ENCODE measurements at regions not wholly inside any gene's neighbourhood (a gene's known extent, or its start where the extent isn't known, plus 50 kb on each side); places are given as distances from the start of the nearest gene placed in this dataset.

DNA sequence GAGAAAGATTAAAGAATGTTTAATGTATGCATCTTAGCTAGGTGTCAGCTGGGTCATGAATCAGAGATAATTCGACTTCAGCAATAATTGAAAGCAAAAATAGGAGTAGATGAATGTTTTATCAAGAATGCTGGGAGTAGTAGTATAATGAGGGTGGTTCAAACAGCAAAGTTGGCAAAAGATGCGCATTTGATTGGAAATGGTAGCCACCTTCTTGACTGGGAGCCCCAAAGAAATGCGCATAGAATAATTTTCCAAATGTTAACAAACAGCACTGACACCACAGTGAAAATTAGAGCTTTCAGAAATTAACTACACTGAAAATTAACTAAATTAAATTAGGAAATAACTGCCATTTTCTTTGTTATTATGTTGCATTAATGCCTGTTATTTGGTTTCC is 195.8 kb downstream of the TUSC7 start:
- Histone ChIP-seq H3K27ac (ENCODE audit: low read depth in 1 of 2, low read length in 2 of 2) (no peak overlapping the region), H3K9me3 (ENCODE audit: control insufficient read depth in 1 of 2, insufficient read depth in 1 of 2, low read length in 2 of 2) (no peaks in the 10 kb centered on the region), H3K36me3 (ENCODE audit: insufficient read depth, low read length) (no peaks in the 10 kb centered on the region), H3K27me3 (ENCODE audit: control insufficient read depth in 1 of 2, insufficient read depth in 2 of 2, low read length in 2 of 2) (no peaks in the 10 kb centered on the region), H3K4me1 (ENCODE audit: insufficient read depth, low read length) (no peaks in the 10 kb centered on the region), H3K4me3 (ENCODE audit: low read length) (no peak overlapping the region)
- CTCF ChIA-PET, result no interaction called here
- no peaks in the 10 kb centered on the region for H3K27me3 Mint-ChIP-seq
- H3K4me1 Mint-ChIP-seq (ENCODE audit: low read depth), result no peaks in the 10 kb centered on the region
- no peak overlapping the region for H3K27ac Mint-ChIP-seq
- intact Hi-C loops (cut with DNase I, micrococcal nuclease), result no loop called here
- H3K4me3 Mint-ChIP-seq, result no peak overlapping the region
- no peaks in the 10 kb centered on the region for H3K36me3 Mint-ChIP-seq (ENCODE audit: low read depth)
- POLR2A ChIA-PET, result no interaction called here
- no peak for ATAC-seq (ENCODE audit: poor library complexity)
- DNase-seq, result no peak
- TF ChIP-seq, protein P1, sequence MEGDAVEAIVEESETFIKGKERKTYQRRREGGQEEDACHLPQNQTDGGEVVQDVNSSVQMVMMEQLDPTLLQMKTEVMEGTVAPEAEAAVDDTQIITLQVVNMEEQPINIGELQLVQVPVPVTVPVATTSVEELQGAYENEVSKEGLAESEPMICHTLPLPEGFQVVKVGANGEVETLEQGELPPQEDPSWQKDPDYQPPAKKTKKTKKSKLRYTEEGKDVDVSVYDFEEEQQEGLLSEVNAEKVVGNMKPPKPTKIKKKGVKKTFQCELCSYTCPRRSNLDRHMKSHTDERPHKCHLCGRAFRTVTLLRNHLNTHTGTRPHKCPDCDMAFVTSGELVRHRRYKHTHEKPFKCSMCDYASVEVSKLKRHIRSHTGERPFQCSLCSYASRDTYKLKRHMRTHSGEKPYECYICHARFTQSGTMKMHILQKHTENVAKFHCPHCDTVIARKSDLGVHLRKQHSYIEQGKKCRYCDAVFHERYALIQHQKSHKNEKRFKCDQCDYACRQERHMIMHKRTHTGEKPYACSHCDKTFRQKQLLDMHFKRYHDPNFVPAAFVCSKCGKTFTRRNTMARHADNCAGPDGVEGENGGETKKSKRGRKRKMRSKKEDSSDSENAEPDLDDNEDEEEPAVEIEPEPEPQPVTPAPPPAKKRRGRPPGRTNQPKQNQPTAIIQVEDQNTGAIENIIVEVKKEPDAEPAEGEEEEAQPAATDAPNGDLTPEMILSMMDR (IDR thresholded peaks at IDR 0.05), result no peak
- H3K9me3 Mint-ChIP-seq, result peaks cover 6% of the 10 kb centered on the region

DNA sequence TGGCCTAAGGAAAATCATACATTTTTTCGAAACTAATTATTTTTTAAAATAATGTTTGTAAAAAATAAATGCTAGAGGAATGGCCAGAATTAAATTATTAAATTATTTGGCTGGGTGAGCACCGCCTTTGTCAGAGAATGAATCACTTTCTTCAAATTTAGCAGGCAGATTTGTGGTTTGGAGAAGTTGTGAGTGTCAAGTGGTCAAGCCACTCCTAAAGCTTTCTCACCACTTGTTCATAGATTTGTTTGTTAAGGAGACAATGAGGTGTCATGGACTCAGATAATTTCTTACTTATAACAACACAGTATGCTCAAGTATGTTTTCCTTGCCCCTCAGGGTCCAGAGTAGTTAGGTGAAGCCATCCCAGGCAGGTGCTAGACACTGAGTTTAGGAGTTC is 196.2 kb downstream of the TUSC7 start:
- Histone ChIP-seq H3K9me3 (ENCODE audit: control insufficient read depth in 1 of 2, insufficient read depth in 1 of 2, low read length in 2 of 2) (no peaks in the 10 kb centered on the region), H3K27me3 (ENCODE audit: control insufficient read depth in 1 of 2, insufficient read depth in 2 of 2, low read length in 2 of 2) (no peaks in the 10 kb centered on the region), H3K27ac (ENCODE audit: low read depth in 1 of 2, low read length in 2 of 2) (no peak overlapping the region), H3K36me3 (ENCODE audit: insufficient read depth, low read length) (no peaks in the 10 kb centered on the region), H3K4me1 (ENCODE audit: insufficient read depth, low read length) (no peaks in the 10 kb centered on the region), H3K4me3 (ENCODE audit: low read length) (no peak overlapping the region)
- Mint-ChIP-seq H3K4me1 (ENCODE audit: low read depth) (no peaks in the 10 kb centered on the region), H3K4me3 (no peak overlapping the region), H3K27me3 (no peaks in the 10 kb centered on the region), H3K27ac (no peak overlapping the region), H3K36me3 (ENCODE audit: low read depth) (no peaks in the 10 kb centered on the region), H3K9me3 (peaks cover 8% of the 10 kb centered on the region)
- intact Hi-C loops (cut with DNase I, micrococcal nuclease), result no loop called here
- CTCF ChIA-PET, result no interaction called here
- POLR2A ChIA-PET, result no interaction called here
- ATAC-seq (ENCODE audit: poor library complexity) (no peak), DNase-seq (no peak)
- TF ChIP-seq, protein P1 (IDR thresholded peaks at IDR 0.05), result no peak

DNA sequence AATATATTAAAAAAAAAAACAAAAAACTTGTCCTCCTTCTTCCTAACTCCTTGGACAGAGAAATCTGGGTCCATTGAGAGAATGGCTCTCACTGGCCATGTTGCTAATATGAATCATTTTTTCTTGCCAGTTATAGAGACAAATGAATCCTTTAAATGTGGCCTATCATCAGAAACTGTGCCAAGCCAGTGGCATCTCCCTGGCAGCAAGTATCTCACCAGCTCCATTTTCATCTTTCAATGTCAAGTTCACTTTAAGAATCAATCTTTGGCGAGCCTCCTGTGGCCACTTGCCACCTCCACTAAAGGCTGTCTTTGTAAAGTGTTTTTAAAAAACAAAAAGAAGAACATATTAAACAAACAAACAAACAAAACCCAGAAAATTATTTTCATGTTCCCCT is 202.5 kb downstream of the TUSC7 start:
- no peaks in the 10 kb centered on the region for H3K4me1 ChIP-seq (ENCODE audit: insufficient read depth, low read length)
- H3K4me1 Mint-ChIP-seq (ENCODE audit: low read depth), result no peaks in the 10 kb centered on the region
- H3K4me3 Mint-ChIP-seq, result no peak overlapping the region
- ChIA-PET CTCF (no interaction called here), POLR2A (no interaction called here)
- no peak for ATAC-seq (ENCODE audit: poor library complexity)
- DNase-seq, result no peak
- H3K9me3 Mint-ChIP-seq, result peaks cover 5% of the 10 kb centered on the region
- no peaks in the 10 kb centered on the region for H3K36me3 Mint-ChIP-seq (ENCODE audit: low read depth)
- no peaks in the 10 kb centered on the region for H3K27me3 ChIP-seq (ENCODE audit: control insufficient read depth in 1 of 2, insufficient read depth in 2 of 2, low read length in 2 of 2)
- no peak overlapping the region for H3K27ac Mint-ChIP-seq
- no peaks in the 10 kb centered on the region for H3K27me3 Mint-ChIP-seq
- peaks cover 0 to 5% of the 10 kb centered on the region in 2 experiments for H3K9me3 ChIP-seq (ENCODE audit: control insufficient read depth in 1 of 2, insufficient read depth in 1 of 2, low read length in 2 of 2)
- no peaks in the 10 kb centered on the region for H3K36me3 ChIP-seq (ENCODE audit: insufficient read depth, low read length)
- TF ChIP-seq, protein P1 (IDR thresholded peaks at IDR 0.05), result no peak
- H3K4me3 ChIP-seq (ENCODE audit: low read length), result no peak overlapping the region
- H3K27ac ChIP-seq (ENCODE audit: low read depth in 1 of 2, low read length in 2 of 2), result no peak overlapping the region
- intact Hi-C loops (cut with DNase I, micrococcal nuclease), result no loop called here

Measured in CD4-positive, alpha-beta T cell (primary cell).